ENCODE measurements at regions not wholly inside any gene's neighbourhood (a gene's known extent, or its start where the extent isn't known, plus 50 kb on each side); places are given as distances from the start of the nearest gene placed in this dataset.

DNA sequence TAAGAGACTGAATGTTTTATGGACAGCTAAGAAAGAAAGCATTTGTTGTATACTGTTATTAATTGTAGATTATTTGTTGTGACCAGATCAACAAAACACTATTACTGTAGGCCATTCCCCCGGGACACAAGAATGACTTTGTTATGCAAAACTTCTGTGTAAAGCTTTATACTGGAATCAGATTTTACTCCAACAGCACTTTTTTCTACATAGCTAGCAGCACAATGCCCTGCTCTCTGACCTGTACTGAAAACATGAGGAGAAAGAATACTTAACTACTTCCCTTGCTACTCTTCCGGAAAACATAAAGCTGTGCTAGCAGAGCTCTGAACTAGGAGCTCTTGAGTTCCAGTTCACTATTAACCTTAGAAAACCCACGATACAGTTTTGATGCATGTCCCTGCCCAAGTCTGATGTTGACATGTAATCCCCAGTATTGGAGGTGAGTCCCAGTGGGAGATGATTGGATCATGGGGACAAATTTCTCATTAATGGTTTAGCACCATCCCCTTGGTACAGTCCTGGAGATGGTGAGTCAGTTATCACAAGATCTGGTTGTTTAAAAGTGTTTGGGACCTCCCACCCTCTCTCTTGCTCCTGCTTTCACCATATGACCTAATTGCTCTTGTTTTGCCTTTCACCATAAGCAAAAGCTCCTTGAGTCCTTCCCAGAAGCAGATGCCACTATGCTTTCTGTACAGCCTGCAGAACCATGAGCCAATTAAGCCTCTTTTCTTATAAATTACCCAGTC is 601.1 kb upstream of the PIK3C3 start:
- TF ChIP-seq, protein P1, sequence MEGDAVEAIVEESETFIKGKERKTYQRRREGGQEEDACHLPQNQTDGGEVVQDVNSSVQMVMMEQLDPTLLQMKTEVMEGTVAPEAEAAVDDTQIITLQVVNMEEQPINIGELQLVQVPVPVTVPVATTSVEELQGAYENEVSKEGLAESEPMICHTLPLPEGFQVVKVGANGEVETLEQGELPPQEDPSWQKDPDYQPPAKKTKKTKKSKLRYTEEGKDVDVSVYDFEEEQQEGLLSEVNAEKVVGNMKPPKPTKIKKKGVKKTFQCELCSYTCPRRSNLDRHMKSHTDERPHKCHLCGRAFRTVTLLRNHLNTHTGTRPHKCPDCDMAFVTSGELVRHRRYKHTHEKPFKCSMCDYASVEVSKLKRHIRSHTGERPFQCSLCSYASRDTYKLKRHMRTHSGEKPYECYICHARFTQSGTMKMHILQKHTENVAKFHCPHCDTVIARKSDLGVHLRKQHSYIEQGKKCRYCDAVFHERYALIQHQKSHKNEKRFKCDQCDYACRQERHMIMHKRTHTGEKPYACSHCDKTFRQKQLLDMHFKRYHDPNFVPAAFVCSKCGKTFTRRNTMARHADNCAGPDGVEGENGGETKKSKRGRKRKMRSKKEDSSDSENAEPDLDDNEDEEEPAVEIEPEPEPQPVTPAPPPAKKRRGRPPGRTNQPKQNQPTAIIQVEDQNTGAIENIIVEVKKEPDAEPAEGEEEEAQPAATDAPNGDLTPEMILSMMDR (IDR thresholded peaks at IDR 0.05): no peak
- no peak for TF ChIP-seq POLR2A (IDR thresholded peaks at IDR 0.05)
- no peak for TF ChIP-seq POLR2AphosphoS5 (IDR thresholded peaks at IDR 0.05)
